ENCODE measurements at regions not wholly inside any gene's neighbourhood (a gene's known extent, or its start where the extent isn't known, plus 50 kb on each side); places are given as distances from the start of the nearest gene placed in this dataset.

DNA sequence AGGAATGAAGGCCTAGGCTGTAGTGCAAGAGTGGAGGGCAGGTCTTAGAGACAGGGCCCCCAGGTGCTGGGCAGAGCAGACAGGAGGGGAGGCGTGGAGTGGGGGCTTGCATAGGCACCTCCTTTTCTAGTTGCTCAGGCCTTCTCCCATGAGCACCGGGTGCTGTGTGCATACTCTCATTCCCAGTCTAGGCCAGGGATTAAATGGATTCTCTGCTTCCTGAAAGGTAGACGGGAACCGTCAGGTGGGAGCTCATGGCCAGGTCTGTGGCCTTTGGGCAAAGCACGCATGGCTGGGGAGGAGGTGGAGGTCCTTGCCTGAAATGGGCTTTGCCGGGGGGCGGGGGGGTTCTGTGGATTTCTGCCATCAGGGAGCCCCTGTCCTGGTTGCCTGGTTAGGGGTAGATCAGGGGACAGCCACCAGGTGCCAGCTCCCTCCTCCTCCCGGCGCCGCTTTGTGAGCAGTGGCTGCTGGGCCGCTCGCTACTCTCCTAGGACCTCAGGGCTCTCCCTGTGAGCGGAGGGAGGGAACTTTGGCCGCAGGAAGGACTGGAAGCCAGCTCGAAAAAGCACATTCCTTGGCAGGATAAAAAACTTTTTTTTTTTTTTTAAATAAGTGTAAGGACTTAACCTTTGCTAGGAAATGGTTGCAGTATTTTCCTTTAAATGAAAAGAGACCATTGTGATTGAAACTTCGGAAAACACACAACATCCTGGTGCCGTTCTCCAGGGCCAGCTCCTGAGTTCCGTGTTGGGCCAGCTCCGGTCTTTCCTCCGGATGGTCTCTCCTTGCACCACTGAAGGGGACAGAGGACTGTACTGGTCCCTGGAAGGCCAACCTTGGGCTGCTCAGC lies 82.8 kb upstream of the HAAO start:
- TF ChIP-seq, protein P1, sequence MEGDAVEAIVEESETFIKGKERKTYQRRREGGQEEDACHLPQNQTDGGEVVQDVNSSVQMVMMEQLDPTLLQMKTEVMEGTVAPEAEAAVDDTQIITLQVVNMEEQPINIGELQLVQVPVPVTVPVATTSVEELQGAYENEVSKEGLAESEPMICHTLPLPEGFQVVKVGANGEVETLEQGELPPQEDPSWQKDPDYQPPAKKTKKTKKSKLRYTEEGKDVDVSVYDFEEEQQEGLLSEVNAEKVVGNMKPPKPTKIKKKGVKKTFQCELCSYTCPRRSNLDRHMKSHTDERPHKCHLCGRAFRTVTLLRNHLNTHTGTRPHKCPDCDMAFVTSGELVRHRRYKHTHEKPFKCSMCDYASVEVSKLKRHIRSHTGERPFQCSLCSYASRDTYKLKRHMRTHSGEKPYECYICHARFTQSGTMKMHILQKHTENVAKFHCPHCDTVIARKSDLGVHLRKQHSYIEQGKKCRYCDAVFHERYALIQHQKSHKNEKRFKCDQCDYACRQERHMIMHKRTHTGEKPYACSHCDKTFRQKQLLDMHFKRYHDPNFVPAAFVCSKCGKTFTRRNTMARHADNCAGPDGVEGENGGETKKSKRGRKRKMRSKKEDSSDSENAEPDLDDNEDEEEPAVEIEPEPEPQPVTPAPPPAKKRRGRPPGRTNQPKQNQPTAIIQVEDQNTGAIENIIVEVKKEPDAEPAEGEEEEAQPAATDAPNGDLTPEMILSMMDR (IDR thresholded peaks at IDR 0.05; ENCODE audit: poor library complexity): no peak
- TF ChIP-seq EZH2phosphoT487 (IDR thresholded peaks at IDR 0.05; ENCODE audit: low read depth, severe bottlenecking, unreplicated experiment): no peak
